ENCODE measurements at regions not wholly inside any gene's neighbourhood (a gene's known extent, or its start where the extent isn't known, plus 50 kb on each side); places are given as distances from the start of the nearest gene placed in this dataset.

DNA sequence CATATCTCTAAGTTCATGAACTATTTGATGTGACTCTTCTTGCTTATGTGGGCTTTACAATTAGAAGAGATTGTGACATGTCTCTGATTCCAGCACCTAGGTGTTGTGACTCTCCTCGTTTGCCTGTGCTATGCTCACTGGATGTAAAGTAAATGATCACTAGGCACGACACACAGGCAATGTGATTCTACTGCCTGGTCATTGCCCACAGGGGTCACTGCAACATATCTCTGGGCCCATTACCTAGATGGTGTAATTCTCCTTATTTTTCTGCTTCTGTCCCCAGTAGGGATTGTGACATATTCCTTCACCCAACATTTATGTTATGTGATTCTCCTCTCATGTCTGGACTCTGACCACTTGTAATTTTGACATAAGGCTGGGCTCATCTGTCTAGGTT lies 65.8 kb upstream of the ZNF91 start:
- TF ChIP-seq, protein P1, sequence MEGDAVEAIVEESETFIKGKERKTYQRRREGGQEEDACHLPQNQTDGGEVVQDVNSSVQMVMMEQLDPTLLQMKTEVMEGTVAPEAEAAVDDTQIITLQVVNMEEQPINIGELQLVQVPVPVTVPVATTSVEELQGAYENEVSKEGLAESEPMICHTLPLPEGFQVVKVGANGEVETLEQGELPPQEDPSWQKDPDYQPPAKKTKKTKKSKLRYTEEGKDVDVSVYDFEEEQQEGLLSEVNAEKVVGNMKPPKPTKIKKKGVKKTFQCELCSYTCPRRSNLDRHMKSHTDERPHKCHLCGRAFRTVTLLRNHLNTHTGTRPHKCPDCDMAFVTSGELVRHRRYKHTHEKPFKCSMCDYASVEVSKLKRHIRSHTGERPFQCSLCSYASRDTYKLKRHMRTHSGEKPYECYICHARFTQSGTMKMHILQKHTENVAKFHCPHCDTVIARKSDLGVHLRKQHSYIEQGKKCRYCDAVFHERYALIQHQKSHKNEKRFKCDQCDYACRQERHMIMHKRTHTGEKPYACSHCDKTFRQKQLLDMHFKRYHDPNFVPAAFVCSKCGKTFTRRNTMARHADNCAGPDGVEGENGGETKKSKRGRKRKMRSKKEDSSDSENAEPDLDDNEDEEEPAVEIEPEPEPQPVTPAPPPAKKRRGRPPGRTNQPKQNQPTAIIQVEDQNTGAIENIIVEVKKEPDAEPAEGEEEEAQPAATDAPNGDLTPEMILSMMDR (conservative IDR thresholded peaks at IDR 0.05; ENCODE audit: low read depth in 2 of 2) = peak; percentile 39 to 58
- TF ChIP-seq EZH2 (IDR thresholded peaks at IDR 0.05; ENCODE audit: low read depth, unreplicated experiment) (no peak), JUNB (IDR thresholded peaks at IDR 0.05; ENCODE audit: unreplicated experiment) (no peak), CREB1 (CRISPR knock-in tag; IDR thresholded peaks at IDR 0.05; ENCODE audit: low read depth) (no peak), POLR2AphosphoS5 (IDR thresholded peaks at IDR 0.05; ENCODE audit: low read depth) (no peak), EZH2phosphoT487 (IDR thresholded peaks at IDR 0.05; ENCODE audit: unreplicated experiment) (no peak), NANOG (IDR thresholded peaks at IDR 0.05; ENCODE audit: borderline replicate concordance) (no peak), ZNF114 (CRISPR knock-in tag; IDR thresholded peaks at IDR 0.05) (no peak), STAT1 (IDR thresholded peaks at IDR 0.05; ENCODE audit: unreplicated experiment) (no peak)
- TF ChIP-seq, protein P2, sequence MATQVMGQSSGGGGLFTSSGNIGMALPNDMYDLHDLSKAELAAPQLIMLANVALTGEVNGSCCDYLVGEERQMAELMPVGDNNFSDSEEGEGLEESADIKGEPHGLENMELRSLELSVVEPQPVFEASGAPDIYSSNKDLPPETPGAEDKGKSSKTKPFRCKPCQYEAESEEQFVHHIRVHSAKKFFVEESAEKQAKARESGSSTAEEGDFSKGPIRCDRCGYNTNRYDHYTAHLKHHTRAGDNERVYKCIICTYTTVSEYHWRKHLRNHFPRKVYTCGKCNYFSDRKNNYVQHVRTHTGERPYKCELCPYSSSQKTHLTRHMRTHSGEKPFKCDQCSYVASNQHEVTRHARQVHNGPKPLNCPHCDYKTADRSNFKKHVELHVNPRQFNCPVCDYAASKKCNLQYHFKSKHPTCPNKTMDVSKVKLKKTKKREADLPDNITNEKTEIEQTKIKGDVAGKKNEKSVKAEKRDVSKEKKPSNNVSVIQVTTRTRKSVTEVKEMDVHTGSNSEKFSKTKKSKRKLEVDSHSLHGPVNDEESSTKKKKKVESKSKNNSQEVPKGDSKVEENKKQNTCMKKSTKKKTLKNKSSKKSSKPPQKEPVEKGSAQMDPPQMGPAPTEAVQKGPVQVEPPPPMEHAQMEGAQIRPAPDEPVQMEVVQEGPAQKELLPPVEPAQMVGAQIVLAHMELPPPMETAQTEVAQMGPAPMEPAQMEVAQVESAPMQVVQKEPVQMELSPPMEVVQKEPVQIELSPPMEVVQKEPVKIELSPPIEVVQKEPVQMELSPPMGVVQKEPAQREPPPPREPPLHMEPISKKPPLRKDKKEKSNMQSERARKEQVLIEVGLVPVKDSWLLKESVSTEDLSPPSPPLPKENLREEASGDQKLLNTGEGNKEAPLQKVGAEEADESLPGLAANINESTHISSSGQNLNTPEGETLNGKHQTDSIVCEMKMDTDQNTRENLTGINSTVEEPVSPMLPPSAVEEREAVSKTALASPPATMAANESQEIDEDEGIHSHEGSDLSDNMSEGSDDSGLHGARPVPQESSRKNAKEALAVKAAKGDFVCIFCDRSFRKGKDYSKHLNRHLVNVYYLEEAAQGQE (IDR thresholded peaks at IDR 0.05; ENCODE audit: unreplicated experiment) = no peak
- TF ChIP-seq, protein P3, sequence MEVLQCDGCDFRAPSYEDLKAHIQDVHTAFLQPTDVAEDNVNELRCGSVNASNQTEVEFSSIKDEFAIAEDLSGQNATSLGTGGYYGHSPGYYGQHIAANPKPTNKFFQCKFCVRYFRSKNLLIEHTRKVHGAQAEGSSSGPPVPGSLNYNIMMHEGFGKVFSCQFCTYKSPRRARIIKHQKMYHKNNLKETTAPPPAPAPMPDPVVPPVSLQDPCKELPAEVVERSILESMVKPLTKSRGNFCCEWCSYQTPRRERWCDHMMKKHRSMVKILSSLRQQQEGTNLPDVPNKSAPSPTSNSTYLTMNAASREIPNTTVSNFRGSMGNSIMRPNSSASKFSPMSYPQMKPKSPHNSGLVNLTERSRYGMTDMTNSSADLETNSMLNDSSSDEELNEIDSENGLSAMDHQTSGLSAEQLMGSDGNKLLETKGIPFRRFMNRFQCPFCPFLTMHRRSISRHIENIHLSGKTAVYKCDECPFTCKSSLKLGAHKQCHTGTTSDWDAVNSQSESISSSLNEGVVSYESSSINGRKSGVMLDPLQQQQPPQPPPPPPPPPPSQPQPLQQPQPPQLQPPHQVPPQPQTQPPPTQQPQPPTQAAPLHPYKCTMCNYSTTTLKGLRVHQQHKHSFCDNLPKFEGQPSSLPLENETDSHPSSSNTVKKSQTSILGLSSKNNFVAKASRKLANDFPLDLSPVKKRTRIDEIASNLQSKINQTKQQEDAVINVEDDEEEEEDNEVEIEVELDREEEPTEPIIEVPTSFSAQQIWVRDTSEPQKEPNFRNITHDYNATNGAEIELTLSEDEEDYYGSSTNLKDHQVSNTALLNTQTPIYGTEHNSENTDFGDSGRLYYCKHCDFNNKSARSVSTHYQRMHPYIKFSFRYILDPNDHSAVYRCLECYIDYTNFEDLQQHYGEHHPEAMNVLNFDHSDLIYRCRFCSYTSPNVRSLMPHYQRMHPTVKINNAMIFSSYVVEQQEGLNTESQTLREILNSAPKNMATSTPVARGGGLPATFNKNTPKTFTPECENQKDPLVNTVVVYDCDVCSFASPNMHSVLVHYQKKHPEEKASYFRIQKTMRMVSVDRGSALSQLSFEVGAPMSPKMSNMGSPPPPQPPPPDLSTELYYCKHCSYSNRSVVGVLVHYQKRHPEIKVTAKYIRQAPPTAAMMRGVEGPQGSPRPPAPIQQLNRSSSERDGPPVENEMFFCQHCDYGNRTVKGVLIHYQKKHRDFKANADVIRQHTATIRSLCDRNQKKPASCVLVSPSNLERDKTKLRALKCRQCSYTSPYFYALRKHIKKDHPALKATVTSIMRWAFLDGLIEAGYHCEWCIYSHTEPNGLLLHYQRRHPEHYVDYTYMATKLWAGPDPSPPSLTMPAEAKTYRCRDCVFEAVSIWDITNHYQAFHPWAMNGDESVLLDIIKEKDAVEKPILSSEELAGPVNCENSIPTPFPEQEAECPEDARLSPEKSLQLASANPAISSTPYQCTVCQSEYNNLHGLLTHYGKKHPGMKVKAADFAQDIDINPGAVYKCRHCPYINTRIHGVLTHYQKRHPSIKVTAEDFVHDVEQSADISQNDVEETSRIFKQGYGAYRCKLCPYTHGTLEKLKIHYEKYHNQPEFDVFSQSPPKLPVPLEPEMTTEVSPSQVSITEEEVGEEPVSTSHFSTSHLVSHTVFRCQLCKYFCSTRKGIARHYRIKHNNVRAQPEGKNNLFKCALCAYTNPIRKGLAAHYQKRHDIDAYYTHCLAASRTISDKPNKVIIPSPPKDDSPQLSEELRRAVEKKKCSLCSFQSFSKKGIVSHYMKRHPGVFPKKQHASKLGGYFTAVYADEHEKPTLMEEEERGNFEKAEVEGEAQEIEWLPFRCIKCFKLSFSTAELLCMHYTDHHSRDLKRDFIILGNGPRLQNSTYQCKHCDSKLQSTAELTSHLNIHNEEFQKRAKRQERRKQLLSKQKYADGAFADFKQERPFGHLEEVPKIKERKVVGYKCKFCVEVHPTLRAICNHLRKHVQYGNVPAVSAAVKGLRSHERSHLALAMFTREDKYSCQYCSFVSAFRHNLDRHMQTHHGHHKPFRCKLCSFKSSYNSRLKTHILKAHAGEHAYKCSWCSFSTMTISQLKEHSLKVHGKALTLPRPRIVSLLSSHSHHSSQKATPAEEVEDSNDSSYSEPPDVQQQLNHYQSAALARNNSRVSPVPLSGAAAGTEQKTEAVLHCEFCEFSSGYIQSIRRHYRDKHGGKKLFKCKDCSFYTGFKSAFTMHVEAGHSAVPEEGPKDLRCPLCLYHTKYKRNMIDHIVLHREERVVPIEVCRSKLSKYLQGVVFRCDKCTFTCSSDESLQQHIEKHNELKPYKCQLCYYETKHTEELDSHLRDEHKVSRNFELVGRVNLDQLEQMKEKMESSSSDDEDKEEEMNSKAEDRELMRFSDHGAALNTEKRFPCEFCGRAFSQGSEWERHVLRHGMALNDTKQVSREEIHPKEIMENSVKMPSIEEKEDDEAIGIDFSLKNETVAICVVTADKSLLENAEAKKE (CRISPR knock-in tag; IDR thresholded peaks at IDR 0.05) = no peak
- TF ChIP-seq, protein P4, sequence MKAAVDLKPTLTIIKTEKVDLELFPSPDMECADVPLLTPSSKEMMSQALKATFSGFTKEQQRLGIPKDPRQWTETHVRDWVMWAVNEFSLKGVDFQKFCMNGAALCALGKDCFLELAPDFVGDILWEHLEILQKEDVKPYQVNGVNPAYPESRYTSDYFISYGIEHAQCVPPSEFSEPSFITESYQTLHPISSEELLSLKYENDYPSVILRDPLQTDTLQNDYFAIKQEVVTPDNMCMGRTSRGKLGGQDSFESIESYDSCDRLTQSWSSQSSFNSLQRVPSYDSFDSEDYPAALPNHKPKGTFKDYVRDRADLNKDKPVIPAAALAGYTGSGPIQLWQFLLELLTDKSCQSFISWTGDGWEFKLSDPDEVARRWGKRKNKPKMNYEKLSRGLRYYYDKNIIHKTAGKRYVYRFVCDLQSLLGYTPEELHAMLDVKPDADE (IDR thresholded peaks at IDR 0.05) = no peak
